Neural progenitor cell (in vitro differentiated cells): ENCODE measurements at regions not wholly inside any gene's neighbourhood (a gene's known extent, or its start where the extent isn't known, plus 50 kb on each side); places are given as distances from the start of the nearest gene placed in this dataset.

Source experiments
- DNase-seq: peaks from one replicate; pipeline ENCODE4 v3.0.0-alpha.2; 2016; ENCODE audit warnings: low spot score
- H2AFZ ChIP-seq: fragments of 200-600 bp; sonication (generic); replicated peaks from 2 replicates; pipeline ENCODE4 v1.6.1; 2016; ENCODE audit warnings: antibody characterized with exemption
- H3F3A ChIP-seq: fragments of 200-600 bp; sonication (generic); 2 replicates; pipeline ENCODE4 v1.6.1; 2016; ENCODE audit warnings: antibody characterized with exemption, low read depth
- H3K27ac ChIP-seq: fragments of 200-600 bp; sonication (generic); 2 replicates; pipeline ENCODE4 v1.5.1; 2016; ENCODE audit warnings: mild to moderate bottlenecking
- H3K27me3 ChIP-seq: fragments of 200-600 bp; sonication (generic); 2 replicates; pipeline ENCODE4 v1.6.1; 2016; ENCODE audit warnings: mild to moderate bottlenecking, moderate library complexity
- H3K36me3 ChIP-seq: fragments of 200-600 bp; sonication (generic); 2 replicates; pipeline ENCODE4 v1.5.1; 2016
- H3K4me1 ChIP-seq: fragments of 200-600 bp; sonication (generic); 2 replicates; pipeline ENCODE4 v1.6.1; 2016; ENCODE audit warnings: mixed run types
- H3K4me2 ChIP-seq: fragments of 200-600 bp; sonication (generic); 2 replicates; pipeline ENCODE4 v1.6.1; 2016
- H3K4me3 ChIP-seq: fragments of 200-600 bp; sonication (generic); 2 replicates; pipeline ENCODE4 v1.5.1; 2016
- H3K79me2 ChIP-seq: fragments of 200-600 bp; sonication (generic); 2 replicates; pipeline ENCODE4 v1.6.1; 2016; ENCODE audit warnings: low read depth
- H3K9ac ChIP-seq: fragments of 200-600 bp; sonication (generic); 2 replicates; pipeline ENCODE4 v1.6.1; 2016
- H3K9me3 ChIP-seq: fragments of 200-600 bp; sonication (generic); 2 replicates; pipeline ENCODE4 v1.5.1; 2016; ENCODE audit warnings: low read depth
- H4K20me1 ChIP-seq: fragments of 200-600 bp; sonication (generic); 2 replicates; pipeline ENCODE4 v1.6.1; 2016; ENCODE audit warnings: low read depth
- H3K27ac Mint-ChIP-seq: 3 replicates; pipeline ENCODE4 v1.8.0; 2021; ENCODE audit warnings: mixed read lengths
- H3K27me3 Mint-ChIP-seq: 2 replicates; pipeline ENCODE4 v1.8.0; 2022; ENCODE audit warnings: low read depth, mild to moderate bottlenecking, inconsistent platforms, moderate library complexity, mixed read lengths; ENCODE audit not compliant: insufficient read depth
- H3K36me3 Mint-ChIP-seq: 3 replicates; pipeline ENCODE4 v1.8.0; 2021; ENCODE audit warnings: mixed read lengths
- H3K4me1 Mint-ChIP-seq: 3 replicates; pipeline ENCODE4 v1.8.0; 2021; ENCODE audit warnings: mixed read lengths
- H3K4me3 Mint-ChIP-seq: 3 replicates; pipeline ENCODE4 v1.8.0; 2021; ENCODE audit warnings: mild to moderate bottlenecking, moderate library complexity, mixed read lengths
- H3K9me3 Mint-ChIP-seq: 3 replicates; pipeline ENCODE4 v1.8.0; 2020; ENCODE audit warnings: mixed read lengths
- EZH2 ChIP-seq: fragments of 200-600 bp; sonication (generic); IDR thresholded peaks from 2 replicates; pipeline ENCODE4 v1.6.1; 2017; ENCODE audit warnings: antibody characterized with exemption, mild to moderate bottlenecking, moderate library complexity
- EZH2phosphoT487 ChIP-seq: fragments of 200-600 bp; sonication (generic); IDR thresholded peaks from 2 replicates; pipeline ENCODE4 v1.6.1; 2017; ENCODE audit warnings: antibody characterized with exemption
- TF ChIP-seq, protein P1 (sequence below): fragments of 200-600 bp; sonication (generic); IDR thresholded peaks from 2 replicates; pipeline ENCODE4 v1.5.1; 2017; ENCODE audit warnings: antibody characterized with exemption, mild to moderate bottlenecking

GRCh38 chr2:228723599-228723998 is 542.1 kb upstream of the SPHKAP start:
- no peaks in the 10 kb centered on the region for H3K4me1 Mint-ChIP-seq
- no peak for DNase-seq
- H3K4me2 ChIP-seq: no peak overlapping the region
- H3K27ac Mint-ChIP-seq: no peak overlapping the region
- no peaks in the 10 kb centered on the region for H3F3A ChIP-seq
- no peaks in the 10 kb centered on the region for H3K27me3 ChIP-seq
- TF ChIP-seq, protein P1, sequence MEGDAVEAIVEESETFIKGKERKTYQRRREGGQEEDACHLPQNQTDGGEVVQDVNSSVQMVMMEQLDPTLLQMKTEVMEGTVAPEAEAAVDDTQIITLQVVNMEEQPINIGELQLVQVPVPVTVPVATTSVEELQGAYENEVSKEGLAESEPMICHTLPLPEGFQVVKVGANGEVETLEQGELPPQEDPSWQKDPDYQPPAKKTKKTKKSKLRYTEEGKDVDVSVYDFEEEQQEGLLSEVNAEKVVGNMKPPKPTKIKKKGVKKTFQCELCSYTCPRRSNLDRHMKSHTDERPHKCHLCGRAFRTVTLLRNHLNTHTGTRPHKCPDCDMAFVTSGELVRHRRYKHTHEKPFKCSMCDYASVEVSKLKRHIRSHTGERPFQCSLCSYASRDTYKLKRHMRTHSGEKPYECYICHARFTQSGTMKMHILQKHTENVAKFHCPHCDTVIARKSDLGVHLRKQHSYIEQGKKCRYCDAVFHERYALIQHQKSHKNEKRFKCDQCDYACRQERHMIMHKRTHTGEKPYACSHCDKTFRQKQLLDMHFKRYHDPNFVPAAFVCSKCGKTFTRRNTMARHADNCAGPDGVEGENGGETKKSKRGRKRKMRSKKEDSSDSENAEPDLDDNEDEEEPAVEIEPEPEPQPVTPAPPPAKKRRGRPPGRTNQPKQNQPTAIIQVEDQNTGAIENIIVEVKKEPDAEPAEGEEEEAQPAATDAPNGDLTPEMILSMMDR: no peak
- TF ChIP-seq EZH2phosphoT487 (no peak), EZH2 (no peak)
- no peaks in the 10 kb centered on the region for H3K36me3 ChIP-seq
- H3K9me3 ChIP-seq: no peaks in the 10 kb centered on the region
- no peaks in the 10 kb centered on the region for H3K27me3 Mint-ChIP-seq
- H3K27ac ChIP-seq: no peak overlapping the region
- H2AFZ ChIP-seq: no peak overlapping the region
- H3K4me3 ChIP-seq: no peak overlapping the region
- no peaks in the 10 kb centered on the region for H4K20me1 ChIP-seq
- no peak overlapping the region for H3K4me3 Mint-ChIP-seq
- H3K9ac ChIP-seq: no peak overlapping the region
- no peaks in the 10 kb centered on the region for H3K9me3 Mint-ChIP-seq
- no peaks in the 10 kb centered on the region for H3K36me3 Mint-ChIP-seq
- no peaks in the 10 kb centered on the region for H3K79me2 ChIP-seq
- no peaks in the 10 kb centered on the region for H3K4me1 ChIP-seq

GRCh38 chr2:228722311-228722710 is 540.8 kb upstream of the SPHKAP start:
- Histone ChIP-seq H3K9me3 (no peaks in the 10 kb centered on the region), H2AFZ (no peak overlapping the region), H3K27me3 (no peaks in the 10 kb centered on the region), H3K4me1 (no peaks in the 10 kb centered on the region), H3K27ac (no peak overlapping the region), H3K9ac (no peak overlapping the region), H3K79me2 (no peaks in the 10 kb centered on the region), H3K4me2 (no peak overlapping the region), H3K36me3 (no peaks in the 10 kb centered on the region), H4K20me1 (no peaks in the 10 kb centered on the region), H3K4me3 (no peak overlapping the region), H3F3A (no peaks in the 10 kb centered on the region)
- H3K9me3 Mint-ChIP-seq: no peaks in the 10 kb centered on the region
- no peak for DNase-seq
- H3K27me3 Mint-ChIP-seq: no peaks in the 10 kb centered on the region
- no peaks in the 10 kb centered on the region for H3K36me3 Mint-ChIP-seq
- H3K27ac Mint-ChIP-seq: no peak overlapping the region
- TF ChIP-seq, protein P1: no peak
- no peak for TF ChIP-seq EZH2phosphoT487
- no peak for TF ChIP-seq EZH2
- H3K4me1 Mint-ChIP-seq: no peaks in the 10 kb centered on the region
- no peak overlapping the region for H3K4me3 Mint-ChIP-seq

DNA sequence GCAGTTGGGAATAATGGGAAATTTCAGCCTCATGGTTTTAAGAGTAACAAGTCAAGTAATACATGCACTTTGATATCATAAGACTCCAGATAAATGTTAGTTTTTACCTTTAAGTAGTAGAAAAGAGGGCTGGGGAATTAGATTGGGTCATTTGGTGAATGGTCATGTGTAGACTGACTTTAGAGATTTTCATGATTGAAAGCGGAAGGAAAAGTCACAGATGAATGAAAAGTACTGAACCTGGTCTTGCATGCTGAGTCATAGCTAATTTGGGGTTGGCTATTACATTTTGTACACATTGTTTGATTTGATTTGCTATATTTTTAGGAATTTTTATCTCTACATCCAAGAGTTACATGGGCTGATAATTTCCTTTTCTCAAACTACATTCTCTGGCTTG is 539.4 kb upstream of the SPHKAP start:
- Histone ChIP-seq H3F3A (no peaks in the 10 kb centered on the region), H3K9me3 (no peaks in the 10 kb centered on the region), H3K36me3 (no peaks in the 10 kb centered on the region), H4K20me1 (no peaks in the 10 kb centered on the region), H3K4me2 (no peak overlapping the region), H3K79me2 (no peaks in the 10 kb centered on the region), H3K27ac (no peak overlapping the region), H3K27me3 (no peaks in the 10 kb centered on the region), H3K4me1 (no peaks in the 10 kb centered on the region), H2AFZ (no peak overlapping the region), H3K9ac (no peak overlapping the region), H3K4me3 (no peak overlapping the region)
- H3K4me3 Mint-ChIP-seq: no peak overlapping the region
- H3K36me3 Mint-ChIP-seq: no peaks in the 10 kb centered on the region
- no peak for TF ChIP-seq EZH2
- TF ChIP-seq, protein P1: no peak
- TF ChIP-seq EZH2phosphoT487: no peak
- no peaks in the 10 kb centered on the region for H3K4me1 Mint-ChIP-seq
- no peaks in the 10 kb centered on the region for H3K27me3 Mint-ChIP-seq
- no peaks in the 10 kb centered on the region for H3K9me3 Mint-ChIP-seq
- DNase-seq: no peak
- H3K27ac Mint-ChIP-seq: no peak overlapping the region
